H9 (cell line): ENCODE measurements at regions not wholly inside any gene's neighbourhood (a gene's known extent, or its start where the extent isn't known, plus 50 kb on each side); places are given as distances from the start of the nearest gene placed in this dataset.

Experiments used
- DNase-seq: peaks from one replicate; pipeline ENCODE4 v3.0.0-alpha.2; 2017
- H2AFZ ChIP-seq: one replicate; pipeline ENCODE4 v1.6.1; 2013; ENCODE audit warnings: mild to moderate bottlenecking, low read length, control low read depth, moderate library complexity
- H2AK5ac ChIP-seq: 2 replicates; pipeline ENCODE4 v1.6.1; 2013; ENCODE audit warnings: low read length, control low read depth, mixed read lengths; ENCODE audit not compliant: insufficient read length
- H2BK120ac ChIP-seq: one replicate; pipeline ENCODE4 v1.6.1; 2013; ENCODE audit warnings: low read depth, mild to moderate bottlenecking, low read length, control low read depth, inconsistent platforms; ENCODE audit not compliant: poor library complexity, severe bottlenecking
- H2BK12ac ChIP-seq: 2 replicates; pipeline ENCODE4 v1.6.1; 2013; ENCODE audit warnings: low read length, control low read depth, mixed read lengths, low read depth; ENCODE audit not compliant: insufficient read length
- H2BK15ac ChIP-seq: 2 replicates; pipeline ENCODE4 v1.6.1; 2013; ENCODE audit warnings: low read depth, low read length, control low read depth
- H2BK20ac ChIP-seq: one replicate; pipeline ENCODE4 v1.6.1; 2013; ENCODE audit warnings: low read depth, mild to moderate bottlenecking, low read length, control low read depth, inconsistent platforms; ENCODE audit not compliant: poor library complexity, severe bottlenecking
- H2BK5ac ChIP-seq: 2 replicates; pipeline ENCODE4 v1.6.1; 2013; ENCODE audit warnings: low read length, control low read depth, mixed read lengths; ENCODE audit not compliant: insufficient read length
- H3K14ac ChIP-seq: 2 replicates; pipeline ENCODE4 v1.6.1; 2013; ENCODE audit warnings: low read length, control low read depth; ENCODE audit not compliant: insufficient read depth
- H3K18ac ChIP-seq: 2 replicates; pipeline ENCODE4 v1.6.1; 2013; ENCODE audit warnings: low read depth, mild to moderate bottlenecking, mixed read lengths, low read length, control low read depth; ENCODE audit not compliant: insufficient read length
- H3K23ac ChIP-seq: 2 replicates; pipeline ENCODE4 v1.6.1; 2013; ENCODE audit warnings: low read length, control low read depth, mixed read lengths, low read depth; ENCODE audit not compliant: insufficient read length
- H3K23me2 ChIP-seq: 2 replicates; pipeline ENCODE4 v1.6.1; 2013; ENCODE audit warnings: low read depth, mild to moderate bottlenecking, mixed read lengths, low read length, control low read depth; ENCODE audit not compliant: insufficient read length, poor library complexity, severe bottlenecking
- H3K27ac ChIP-seq: 2 replicates; pipeline ENCODE4 v1.5.1; 2013; ENCODE audit warnings: low read length, control low read depth, mixed read lengths, low read depth; ENCODE audit not compliant: insufficient read length
- H3K27me3 ChIP-seq: 2 replicates; pipeline ENCODE4 v1.6.1; 2013; ENCODE audit warnings: low read length, control low read depth, inconsistent platforms; ENCODE audit not compliant: insufficient read depth
- H3K4ac ChIP-seq: 2 replicates; pipeline ENCODE4 v1.6.1; 2013; ENCODE audit warnings: low read depth, mild to moderate bottlenecking, control low read depth, inconsistent platforms, low read length, moderate library complexity
- H3K4me1 ChIP-seq: 2 replicates; pipeline ENCODE4 v1.6.1; 2013; ENCODE audit warnings: low read length, control low read depth, inconsistent platforms; ENCODE audit not compliant: insufficient read depth
- H3K4me2 ChIP-seq: 2 replicates; pipeline ENCODE4 v1.6.1; 2013; ENCODE audit warnings: low read length, control low read depth, mixed read lengths; ENCODE audit not compliant: insufficient read length, insufficient read depth
- H3K56ac ChIP-seq: 2 replicates; pipeline ENCODE4 v1.6.1; 2013; ENCODE audit warnings: low read depth, mild to moderate bottlenecking, mixed read lengths, low read length, control low read depth; ENCODE audit not compliant: insufficient read length
- H3K79me1 ChIP-seq: 2 replicates; pipeline ENCODE4 v1.6.1; 2013; ENCODE audit warnings: low read depth, mild to moderate bottlenecking, moderate library complexity, low read length, control low read depth, inconsistent platforms; ENCODE audit not compliant: insufficient read depth, poor library complexity, severe bottlenecking
- H3K79me2 ChIP-seq: 2 replicates; pipeline ENCODE4 v1.6.1; 2013; ENCODE audit warnings: low read length, control low read depth, inconsistent platforms; ENCODE audit not compliant: insufficient read depth
- H3K9ac ChIP-seq: 2 replicates; pipeline ENCODE4 v1.6.1; 2013; ENCODE audit warnings: low read length, control low read depth, mixed read lengths; ENCODE audit not compliant: insufficient read length; ENCODE audit errors: extremely low read depth
- H3K9me3 ChIP-seq: one replicate; pipeline ENCODE4 v1.6.1; 2013; ENCODE audit warnings: low read depth, low read length, inconsistent platforms; ENCODE audit not compliant: control insufficient read depth
- H3T11ph ChIP-seq: one replicate; pipeline ENCODE4 v1.6.1; 2013; ENCODE audit warnings: mild to moderate bottlenecking, low read length, control low read depth, inconsistent platforms
- H4K20me1 ChIP-seq: one replicate; pipeline ENCODE4 v1.6.1; 2013; ENCODE audit not compliant: control insufficient read depth, insufficient read length, insufficient read depth
- H4K5ac ChIP-seq: 2 replicates; pipeline ENCODE4 v1.6.1; 2013; ENCODE audit warnings: low read depth, mild to moderate bottlenecking, mixed read lengths, low read length, control low read depth; ENCODE audit not compliant: insufficient read length
- H4K8ac ChIP-seq: replicated peaks from 2 replicates; pipeline ENCODE4 v1.6.1; 2013; ENCODE audit warnings: low read length, control low read depth, mixed read lengths, low read depth; ENCODE audit not compliant: insufficient read length
- H4K91ac ChIP-seq: 2 replicates; pipeline ENCODE4 v1.6.1; 2013; ENCODE audit warnings: low read depth, mild to moderate bottlenecking, moderate library complexity, mixed read lengths, low read length, control low read depth; ENCODE audit not compliant: insufficient read length
- H3K27ac Mint-ChIP-seq, 3 experiments: 2 replicates in 2 of 3; 3 replicates in 1 of 3; pipeline ENCODE4 v1.8.0; 2020 to 2021; ENCODE audit warnings: mixed read lengths in 3 of 3, mild to moderate bottlenecking in 1 of 3, moderate library complexity in 1 of 3
- H3K27me3 Mint-ChIP-seq: 2 replicates; pipeline ENCODE4 v1.8.0; 2021; ENCODE audit warnings: low read depth, mild to moderate bottlenecking, moderate library complexity, mixed read lengths
- H3K36me3 Mint-ChIP-seq, 3 experiments: 2 replicates in 2 of 3; 3 replicates in 1 of 3; pipeline ENCODE4 v1.8.0; 2020 to 2021; ENCODE audit warnings: low read depth in 3 of 3, mixed read lengths in 3 of 3; ENCODE audit not compliant: insufficient read depth in 1 of 3
- H3K4me1 Mint-ChIP-seq, 2 experiments: 2 replicates each; pipeline ENCODE4 v1.8.0; 2020; ENCODE audit warnings: mixed read lengths in 2 of 2
- H3K4me3 Mint-ChIP-seq, 2 experiments: 2 replicates in 1 of 2; 3 replicates in 1 of 2; pipeline ENCODE4 v1.8.0; 2020 to 2021; ENCODE audit warnings: mild to moderate bottlenecking in 2 of 2, mixed read lengths in 2 of 2, moderate library complexity in 1 of 2
- H3K9me3 Mint-ChIP-seq, 2 experiments: 2 replicates in 1 of 2; 3 replicates in 1 of 2; pipeline ENCODE4 v1.8.0; 2020; ENCODE audit warnings: mild to moderate bottlenecking in 2 of 2, mixed read lengths in 2 of 2, moderate library complexity in 1 of 2
- CTCF ChIP-seq: fragments of 200-600 bp; sonication (generic); conservative IDR thresholded peaks from 3 replicates; pipeline ENCODE4 v1.8.0; 2021; ENCODE audit warnings: antibody characterized with exemption, mild to moderate bottlenecking
- WGBS: extraction: QIAGEN DNeasy Blood & Tissue Kit; methylation state at CpG from one replicate; pipeline ENCODE4 v1.1.7; 2013; ENCODE audit warnings: missing lambda C conversion rate, low lambda C conversion rate, mixed read lengths; ENCODE audit not compliant: insufficient read length; ENCODE audit errors: extremely low coverage; 5-methylcytosine and 5-hydroxymethylcytosine counted together

GRCh38 chr6:1200081-1200408 is 111.9 kb upstream of the FOXQ1 start:
- H3K9me3 ChIP-seq: no peaks in the 10 kb centered on the region
- no peak overlapping the region for H2AFZ ChIP-seq
- Mint-ChIP-seq H3K27ac (no peak overlapping the region), H3K4me3 (no peak overlapping the region), H3K4me1 (peaks cover 13 to 28% of the 10 kb centered on the region in 2 experiments), H3K9me3 (no peaks in the 10 kb centered on the region; a peak in 1 of 5 replicates), H3K27me3 (peaks cover 37% of the 10 kb centered on the region), H3K36me3 (no peaks in the 10 kb centered on the region)
- H2BK120ac ChIP-seq: no peak overlapping the region
- H2AK5ac ChIP-seq: no peak overlapping the region
- no peak overlapping the region for H2BK12ac ChIP-seq
- H3K23ac ChIP-seq: no peak overlapping the region
- no peak overlapping the region for H2BK5ac ChIP-seq
- H2BK20ac ChIP-seq: no peak overlapping the region
- peaks cover 4% of the 10 kb centered on the region for H3K23me2 ChIP-seq
- no peak overlapping the region for H3K27ac ChIP-seq
- H3K4ac ChIP-seq: no peak overlapping the region
- H3T11ph ChIP-seq: no peak overlapping the region
- no peak overlapping the region for H3K56ac ChIP-seq
- no peaks in the 10 kb centered on the region; the same call in 1 of the 2 replicates for H3K4me1 ChIP-seq
- no peaks in the 10 kb centered on the region for H3K27me3 ChIP-seq
- H3K4me2 ChIP-seq: no peak overlapping the region
- no peak overlapping the region for H4K8ac ChIP-seq
- no peak overlapping the region for H3K14ac ChIP-seq
- no peak overlapping the region for H4K5ac ChIP-seq
- H3K79me1 ChIP-seq: no peaks in the 10 kb centered on the region
- no peak for DNase-seq
- H4K91ac ChIP-seq: no peak overlapping the region
- H3K18ac ChIP-seq: no peak overlapping the region
- no peak for TF ChIP-seq CTCF
- no peaks in the 10 kb centered on the region for H4K20me1 ChIP-seq
- no CpG with 5 or more reads among the region's 2 CpGs for WGBS
- no peak overlapping the region for H3K9ac ChIP-seq
- no peaks in the 10 kb centered on the region for H3K79me2 ChIP-seq
- H2BK15ac ChIP-seq: no peak overlapping the region
